ENCODE measurements at regions not wholly inside any gene's neighbourhood (a gene's known extent, or its start where the extent isn't known, plus 50 kb on each side); places are given as distances from the start of the nearest gene placed in this dataset.
A peak's percentile ranks its signal among the peaks of the same experiment; 100 is the strongest.

DNA sequence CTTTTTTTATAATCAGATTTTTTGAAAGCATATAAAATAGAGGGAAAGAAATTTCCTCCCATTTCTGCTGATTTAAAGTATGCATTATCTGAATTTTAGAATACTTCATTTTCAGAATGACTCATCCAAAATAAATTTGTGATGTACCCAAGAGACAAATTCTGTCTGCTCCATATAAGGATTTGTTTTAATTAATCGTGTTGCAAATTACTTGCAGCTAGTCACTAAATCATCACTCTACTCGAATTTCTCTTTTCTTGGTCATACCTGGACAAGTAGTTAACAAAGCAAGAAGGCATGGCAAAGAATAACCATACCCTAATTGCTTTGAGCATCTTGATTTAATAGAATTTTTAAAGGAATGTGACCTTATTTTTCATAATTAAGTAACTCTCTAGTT is 284.1 kb upstream of the GRAMD2B start:
- intact Hi-C loops (cut with micrococcal nuclease; ENCODE audit: unreplicated experiment) = no loop called here
- BruUV-seq (replicated peaks) = no TSS peak
- ATAC-seq (no peak), DNase-seq (ENCODE audit: low read depth, low spot score) (no peak)
- POLR2A ChIA-PET = no interaction called here
- in situ Hi-C loops (cut with HindIII; ENCODE audit: low pct_unique_long_range_greater_than_20kb, low sequenced_read_pairs) = no loop called here
- TF ChIP-seq SIN3A (IDR thresholded peaks at IDR 0.05; ENCODE audit: borderline replicate concordance, insufficient read depth, low read depth, low read length) (no peak), TCF7L2 (IDR thresholded peaks at IDR 0.05; ENCODE audit: low read depth, low read length) (no peak), POLR2AphosphoS5 (IDR thresholded peaks at IDR 0.05; ENCODE audit: low read depth, low read length) (no peak)
- TF ChIP-seq, protein P1, sequence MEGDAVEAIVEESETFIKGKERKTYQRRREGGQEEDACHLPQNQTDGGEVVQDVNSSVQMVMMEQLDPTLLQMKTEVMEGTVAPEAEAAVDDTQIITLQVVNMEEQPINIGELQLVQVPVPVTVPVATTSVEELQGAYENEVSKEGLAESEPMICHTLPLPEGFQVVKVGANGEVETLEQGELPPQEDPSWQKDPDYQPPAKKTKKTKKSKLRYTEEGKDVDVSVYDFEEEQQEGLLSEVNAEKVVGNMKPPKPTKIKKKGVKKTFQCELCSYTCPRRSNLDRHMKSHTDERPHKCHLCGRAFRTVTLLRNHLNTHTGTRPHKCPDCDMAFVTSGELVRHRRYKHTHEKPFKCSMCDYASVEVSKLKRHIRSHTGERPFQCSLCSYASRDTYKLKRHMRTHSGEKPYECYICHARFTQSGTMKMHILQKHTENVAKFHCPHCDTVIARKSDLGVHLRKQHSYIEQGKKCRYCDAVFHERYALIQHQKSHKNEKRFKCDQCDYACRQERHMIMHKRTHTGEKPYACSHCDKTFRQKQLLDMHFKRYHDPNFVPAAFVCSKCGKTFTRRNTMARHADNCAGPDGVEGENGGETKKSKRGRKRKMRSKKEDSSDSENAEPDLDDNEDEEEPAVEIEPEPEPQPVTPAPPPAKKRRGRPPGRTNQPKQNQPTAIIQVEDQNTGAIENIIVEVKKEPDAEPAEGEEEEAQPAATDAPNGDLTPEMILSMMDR (IDR thresholded peaks at IDR 0.05) = no peak
- TF ChIP-seq, protein P2, sequence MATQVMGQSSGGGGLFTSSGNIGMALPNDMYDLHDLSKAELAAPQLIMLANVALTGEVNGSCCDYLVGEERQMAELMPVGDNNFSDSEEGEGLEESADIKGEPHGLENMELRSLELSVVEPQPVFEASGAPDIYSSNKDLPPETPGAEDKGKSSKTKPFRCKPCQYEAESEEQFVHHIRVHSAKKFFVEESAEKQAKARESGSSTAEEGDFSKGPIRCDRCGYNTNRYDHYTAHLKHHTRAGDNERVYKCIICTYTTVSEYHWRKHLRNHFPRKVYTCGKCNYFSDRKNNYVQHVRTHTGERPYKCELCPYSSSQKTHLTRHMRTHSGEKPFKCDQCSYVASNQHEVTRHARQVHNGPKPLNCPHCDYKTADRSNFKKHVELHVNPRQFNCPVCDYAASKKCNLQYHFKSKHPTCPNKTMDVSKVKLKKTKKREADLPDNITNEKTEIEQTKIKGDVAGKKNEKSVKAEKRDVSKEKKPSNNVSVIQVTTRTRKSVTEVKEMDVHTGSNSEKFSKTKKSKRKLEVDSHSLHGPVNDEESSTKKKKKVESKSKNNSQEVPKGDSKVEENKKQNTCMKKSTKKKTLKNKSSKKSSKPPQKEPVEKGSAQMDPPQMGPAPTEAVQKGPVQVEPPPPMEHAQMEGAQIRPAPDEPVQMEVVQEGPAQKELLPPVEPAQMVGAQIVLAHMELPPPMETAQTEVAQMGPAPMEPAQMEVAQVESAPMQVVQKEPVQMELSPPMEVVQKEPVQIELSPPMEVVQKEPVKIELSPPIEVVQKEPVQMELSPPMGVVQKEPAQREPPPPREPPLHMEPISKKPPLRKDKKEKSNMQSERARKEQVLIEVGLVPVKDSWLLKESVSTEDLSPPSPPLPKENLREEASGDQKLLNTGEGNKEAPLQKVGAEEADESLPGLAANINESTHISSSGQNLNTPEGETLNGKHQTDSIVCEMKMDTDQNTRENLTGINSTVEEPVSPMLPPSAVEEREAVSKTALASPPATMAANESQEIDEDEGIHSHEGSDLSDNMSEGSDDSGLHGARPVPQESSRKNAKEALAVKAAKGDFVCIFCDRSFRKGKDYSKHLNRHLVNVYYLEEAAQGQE (IDR thresholded peaks at IDR 0.05; ENCODE audit: insufficient read depth in 1 of 2, low read depth in 2 of 2, low read length in 1 of 2) = no peak
- Histone ChIP-seq H3K9me3 (ENCODE audit: control insufficient read depth, insufficient read depth, low read depth, low read length) (no peaks in the 10 kb centered on the region), H3K36me3 (ENCODE audit: control insufficient read depth, insufficient read depth, low read length) (no peaks in the 10 kb centered on the region), H3K4me1 (ENCODE audit: control insufficient read depth, insufficient read depth, low read length) (no peaks in the 10 kb centered on the region), H3K4me3 (ENCODE audit: low read depth in 2 of 2, low read length in 2 of 2) (no peak overlapping the region), H3K27ac (ENCODE audit: low read length) (no peak overlapping the region), H3K27me3 (ENCODE audit: control insufficient read depth, insufficient read depth, low read length) (no peaks in the 10 kb centered on the region)
- CTCF ChIA-PET = no interaction called here

DNA sequence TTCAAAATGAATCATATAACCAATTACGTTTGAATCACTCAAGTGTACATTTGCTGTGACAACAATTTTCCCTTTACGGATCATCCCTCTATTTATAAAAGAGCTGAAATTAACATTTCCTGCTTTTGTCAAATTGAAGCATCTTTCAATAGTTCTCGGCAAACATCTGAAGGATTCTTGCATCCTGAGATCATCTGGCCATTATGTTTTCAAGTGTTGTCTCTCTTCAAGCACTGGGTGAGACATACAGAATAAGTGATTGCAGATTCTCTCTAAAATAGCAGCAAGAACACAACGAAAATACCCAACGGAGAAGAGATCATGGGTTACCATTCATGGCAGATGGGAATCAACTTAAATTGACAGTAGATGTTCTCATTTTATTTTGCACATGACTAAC is 283.4 kb upstream of the GRAMD2B start:
- BruUV-seq (replicated peaks) = no TSS peak
- CTCF ChIA-PET = no interaction called here

More for the DNA sequence above, 283.4 kb upstream of the GRAMD2B start:
- intact Hi-C loops (cut with micrococcal nuclease; ENCODE audit: unreplicated experiment) = no loop called here
- Histone ChIP-seq H3K4me3 (ENCODE audit: low read depth in 2 of 2, low read length in 2 of 2) (no peak overlapping the region), H3K36me3 (ENCODE audit: control insufficient read depth, insufficient read depth, low read length) (no peaks in the 10 kb centered on the region), H3K27ac (ENCODE audit: low read length) (no peak overlapping the region), H3K9me3 (ENCODE audit: control insufficient read depth, insufficient read depth, low read depth, low read length) (no peaks in the 10 kb centered on the region), H3K27me3 (ENCODE audit: control insufficient read depth, insufficient read depth, low read length) (no peaks in the 10 kb centered on the region), H3K4me1 (ENCODE audit: control insufficient read depth, insufficient read depth, low read length) (no peaks in the 10 kb centered on the region)
- DNase-seq (ENCODE audit: low read depth, low spot score) (peak; percentile 36), ATAC-seq (no peak)
- in situ Hi-C loops (cut with HindIII; ENCODE audit: low pct_unique_long_range_greater_than_20kb, low sequenced_read_pairs) = no loop called here
- TF ChIP-seq SIN3A (IDR thresholded peaks at IDR 0.05; ENCODE audit: borderline replicate concordance, insufficient read depth, low read depth, low read length) (no peak), TCF7L2 (IDR thresholded peaks at IDR 0.05; ENCODE audit: low read depth, low read length) (no peak), POLR2AphosphoS5 (IDR thresholded peaks at IDR 0.05; ENCODE audit: low read depth, low read length) (no peak)
- TF ChIP-seq, protein P1 (IDR thresholded peaks at IDR 0.05) = no peak
- TF ChIP-seq, protein P2 (IDR thresholded peaks at IDR 0.05; ENCODE audit: insufficient read depth in 1 of 2, low read depth in 2 of 2, low read length in 1 of 2) = no peak
- POLR2A ChIA-PET = no interaction called here
